Effector CD8-positive, alpha-beta T cell (primary cell): ENCODE measurements at regions not wholly inside any gene's neighbourhood (a gene's known extent, or its start where the extent isn't known, plus 50 kb on each side); places are given as distances from the start of the nearest gene placed in this dataset.
"Not testable (repeated sequence)": the region's sequence is repeated elsewhere in the genome, so short reads cannot be mapped to it uniquely, and the experiment has no call there.

Experiments
- DNase-seq: peaks from one replicate; lab custom pipeline; 2025; lab: John Stamatoyannopoulos, UW

- not testable (repeated sequence) for DNase-seq
Measured at GRCh38 chr10:63848871-63849270, 327.7 kb downstream of the REEP3 start.

GRCh38 chr10:63862860-63863259, 341.7 kb downstream of the REEP3 start:
- no peak for DNase-seq

GRCh38 chr10:63865210-63865609, 344.0 kb downstream of the REEP3 start:
- no peak for DNase-seq

- peak; percentile 1 for DNase-seq
Measured at GRCh38 chr10:63866075-63866746, 345.0 kb downstream of the REEP3 start.

GRCh38 chr10:63866747-63867140, 345.5 kb downstream of the REEP3 start:
- no peak for DNase-seq

- DNase-seq = no peak
Measured at GRCh38 chr10:63878428-63878827, 357.2 kb downstream of the REEP3 start.

- DNase-seq = no peak
Measured at GRCh38 chr10:63883861-63884260, 362.7 kb downstream of the REEP3 start.

- DNase-seq = no peak
Measured at GRCh38 chr10:63884426-63884825, 363.2 kb downstream of the REEP3 start.

GRCh38 chr10:63885156-63885555, 364.0 kb downstream of the REEP3 start:
- DNase-seq = no peak

- DNase-seq = no peak
Measured at GRCh38 chr10:63886281-63887022, 365.3 kb downstream of the REEP3 start.

- DNase-seq = no peak
Measured at GRCh38 chr10:63887023-63887589, 365.9 kb downstream of the REEP3 start.

GRCh38 chr10:63887600-63888370, 366.6 kb downstream of the REEP3 start:
- no peak for DNase-seq

GRCh38 chr10:63889803-63890202, 368.6 kb downstream of the REEP3 start:
- no peak for DNase-seq

GRCh38 chr10:63896992-63897391, 375.8 kb downstream of the REEP3 start:
- no peak for DNase-seq

- DNase-seq = no peak
Measured at GRCh38 chr10:63899673-63900300, 378.6 kb downstream of the REEP3 start.

- DNase-seq = no peak
Measured at GRCh38 chr10:63901228-63901627, 380.0 kb downstream of the REEP3 start.

- no peak for DNase-seq
Measured at GRCh38 chr10:63901881-63902280, 380.7 kb downstream of the REEP3 start.

GRCh38 chr10:63910806-63911205, 389.6 kb downstream of the REEP3 start:
- DNase-seq = no peak

- DNase-seq = no peak
Measured at GRCh38 chr10:63915240-63915639, 394.0 kb downstream of the REEP3 start.

GRCh38 chr10:63917363-63917762, 396.2 kb downstream of the REEP3 start:
- DNase-seq = no peak

GRCh38 chr10:63919575-63920279, 398.5 kb downstream of the REEP3 start:
- DNase-seq = no peak
